Activated CD4-positive, alpha-beta T cell treated with anti-CD3 and anti-CD28 coated beads, Interleukin-2, amount 50 U/mL, for 16 hours (primary cell): ENCODE measurements at regions not wholly inside any gene's neighbourhood (a gene's known extent, or its start where the extent isn't known, plus 50 kb on each side); places are given as distances from the start of the nearest gene placed in this dataset.

Experiments used
- DNase-seq: peaks from one replicate; pipeline ENCODE4 v3.0.0-alpha.2; 2020

- no peak for DNase-seq
These were observed 51.9 kb upstream of the PTPRS start for GRCh38 chr19:5392486-5392885.

GRCh38 chr19:5393088-5393487 lies 52.5 kb upstream of the PTPRS start:
- DNase-seq = no peak

DNA sequence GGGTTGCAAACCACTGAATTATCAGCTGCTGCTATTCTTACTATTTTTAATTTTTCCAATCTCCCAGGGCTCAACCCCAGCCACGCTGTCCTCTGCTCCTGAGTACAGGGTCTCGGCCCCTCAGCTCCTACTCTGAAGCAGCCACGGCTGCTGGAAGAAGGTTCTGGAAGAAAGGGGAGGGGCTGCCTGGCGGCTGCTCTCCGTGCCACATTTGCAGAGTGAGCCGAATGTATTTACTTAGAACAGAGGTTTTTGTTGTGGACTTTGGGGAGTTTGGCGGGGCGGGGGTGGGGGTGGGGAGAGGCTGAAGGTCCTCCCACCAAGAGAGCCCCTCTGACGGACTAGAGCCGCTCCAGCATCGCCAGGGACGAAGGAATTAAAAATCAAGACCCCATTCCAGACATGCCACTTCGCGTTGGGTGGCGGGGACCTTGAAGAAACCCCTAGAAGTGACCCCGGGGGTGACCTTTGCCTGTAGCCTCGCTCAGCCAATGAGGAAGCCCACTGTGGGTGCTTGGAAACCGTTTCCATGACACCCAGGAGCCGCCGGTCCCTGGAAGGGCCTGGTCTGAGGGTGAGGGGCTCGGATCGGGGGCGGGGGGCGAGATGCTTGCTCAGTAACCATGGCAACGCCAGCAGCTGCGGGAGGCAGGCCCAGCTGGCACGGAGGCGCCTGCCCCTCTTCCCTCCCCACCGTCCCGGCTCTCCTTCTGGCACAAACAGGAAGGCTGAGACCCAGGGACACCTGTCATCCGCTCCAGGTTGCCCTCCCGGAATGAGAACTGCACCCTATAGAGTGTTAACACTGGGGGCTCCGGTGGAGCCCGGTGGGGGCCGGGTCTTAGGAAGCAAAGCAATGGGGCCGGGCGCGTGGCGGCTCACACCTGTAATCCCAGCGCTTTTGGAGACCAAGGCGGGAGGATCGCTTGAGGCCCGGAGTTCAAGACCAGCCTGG lies 54.2 kb upstream of the PTPRS start:
- no peak for DNase-seq

- DNase-seq = no peak
These were observed 54.9 kb upstream of the PTPRS start for GRCh38 chr19:5395556-5395955.

DNA sequence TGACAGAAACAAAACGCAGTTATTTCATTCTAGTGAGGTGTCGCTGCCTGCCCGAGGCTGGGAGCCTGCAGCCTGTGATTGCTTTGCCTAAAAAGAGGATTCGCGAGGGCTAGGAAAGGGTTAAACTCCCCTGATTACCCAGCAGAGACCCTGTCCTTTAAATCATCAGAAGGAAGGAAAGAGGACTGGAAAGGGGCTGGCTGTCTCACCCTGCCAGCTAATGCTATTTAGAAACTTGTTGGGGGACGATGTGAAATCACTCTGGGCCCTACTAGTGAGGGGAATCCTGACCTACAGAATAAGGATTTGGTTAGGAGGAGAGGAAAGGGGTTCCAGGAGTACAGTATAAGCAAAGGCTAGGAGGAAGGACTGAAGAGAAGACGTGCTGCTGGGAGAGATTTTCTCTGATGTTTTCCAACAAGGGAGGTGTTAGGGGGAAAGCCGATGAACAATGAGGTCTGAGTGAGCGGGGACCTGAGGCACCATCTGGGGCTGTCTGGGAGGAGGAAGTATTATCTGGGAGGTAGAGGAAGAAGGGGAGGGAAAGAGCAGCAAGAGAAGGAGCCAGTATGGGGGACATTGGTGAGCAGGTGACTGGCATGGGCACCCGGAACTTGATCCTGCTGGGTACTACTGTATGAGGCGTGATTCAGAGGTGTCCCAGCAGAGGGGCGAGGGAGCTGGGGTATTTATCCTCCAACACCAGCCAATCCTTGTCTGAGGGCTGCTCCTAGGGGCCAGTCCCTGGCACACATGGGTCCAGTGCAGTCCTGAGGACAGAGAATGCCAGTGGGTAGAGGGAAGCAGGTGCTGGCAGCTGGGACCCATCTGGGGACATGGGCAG lies 55.7 kb upstream of the PTPRS start:
- DNase-seq = no peak

DNA sequence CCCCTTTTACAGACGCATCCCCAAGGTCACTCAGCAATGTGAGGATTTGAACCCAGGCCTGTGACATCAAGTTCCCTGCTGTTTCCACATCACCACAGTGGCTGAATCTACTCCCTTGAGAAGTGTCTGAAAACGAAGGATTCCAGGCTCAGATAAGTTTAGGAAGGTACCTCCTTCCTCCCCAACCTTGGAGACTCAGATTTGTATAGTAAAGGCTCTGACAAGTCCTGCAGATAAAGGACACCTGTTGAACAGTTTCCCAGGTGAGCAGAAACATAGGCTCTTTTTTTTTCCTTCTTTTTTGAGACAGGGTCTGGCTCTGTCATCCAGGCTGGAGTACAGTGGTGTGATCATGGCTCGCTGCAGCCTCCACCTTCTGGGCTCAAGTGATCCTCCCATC lies 56.4 kb upstream of the PTPRS start:
- no peak for DNase-seq

DNA sequence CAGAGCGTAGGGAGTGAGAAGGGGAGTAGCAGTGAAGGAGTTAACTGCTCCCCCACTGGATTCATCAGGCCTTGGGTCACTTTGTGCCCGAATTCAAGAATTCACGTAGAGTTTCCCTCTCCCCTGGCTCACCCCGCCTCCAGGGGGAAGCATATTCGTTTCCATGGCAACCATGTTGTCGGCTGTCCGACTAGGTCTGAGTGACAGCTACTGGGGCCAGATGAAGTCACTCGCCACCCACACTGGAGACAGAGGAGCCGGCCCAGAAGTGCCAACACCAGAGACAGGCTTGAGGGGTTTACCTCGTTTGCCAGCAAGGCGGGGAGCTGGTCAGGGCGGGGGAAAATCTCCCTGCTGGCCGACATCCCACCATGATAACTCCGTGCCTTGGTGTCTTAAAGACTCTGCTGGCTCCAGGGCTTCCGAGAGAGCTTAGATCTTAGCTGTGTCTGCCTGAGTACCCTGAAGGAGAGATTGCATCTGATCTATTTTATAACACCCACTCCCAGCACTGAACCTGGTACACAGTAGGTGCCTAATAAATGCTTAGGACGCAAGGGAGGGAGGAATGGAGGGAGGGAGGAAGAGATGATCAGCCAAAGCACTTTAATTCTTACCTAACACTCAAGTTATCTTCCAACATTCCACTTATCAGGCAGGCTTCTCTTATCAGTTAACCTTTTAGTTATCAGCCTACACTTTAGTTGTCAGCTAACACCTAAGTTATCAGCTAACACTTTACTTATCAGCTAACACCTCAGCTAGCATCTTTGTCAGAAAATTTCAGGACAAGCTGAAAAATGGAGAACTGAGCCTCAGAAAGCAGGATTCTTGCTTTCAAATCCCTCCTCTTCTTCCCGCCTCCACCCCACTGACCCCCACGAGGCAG lies 57.2 kb upstream of the ZNRF4 start:
- no peak for DNase-seq

DNA sequence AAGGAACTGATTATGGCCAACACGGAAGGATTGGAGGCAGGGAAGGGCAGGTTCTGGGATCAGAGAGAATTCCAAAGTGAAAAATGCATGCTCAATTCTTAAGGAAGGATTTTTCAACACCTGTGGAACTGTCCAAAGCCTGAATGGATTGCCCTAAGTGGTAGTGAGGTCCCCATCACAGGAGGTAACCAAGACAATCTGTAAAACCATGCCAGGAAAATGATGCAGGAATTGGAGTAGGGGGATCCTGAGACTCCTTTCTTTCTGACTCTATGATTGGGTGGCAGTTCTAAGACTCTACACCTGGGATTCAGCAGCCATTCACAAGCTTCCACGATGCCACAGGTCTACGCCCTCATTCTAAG lies 56.5 kb upstream of the ZNRF4 start:
- DNase-seq = no peak

- peak; percentile 55 for DNase-seq
These were observed 51.1 kb upstream of the ZNRF4 start for GRCh38 chr19:5403968-5404640.
